ENCODE measurements at regions not wholly inside any gene's neighbourhood (a gene's known extent, or its start where the extent isn't known, plus 50 kb on each side); places are given as distances from the start of the nearest gene placed in this dataset.

- FAIRE-seq = no peak
- POLR2A ChIA-PET = no interaction called here
- DNase-seq (ENCODE audit: low read depth, low spot score) = no peak
- TF ChIP-seq MAX (IDR thresholded peaks at IDR 0.05; ENCODE audit: insufficient read depth, insufficient read length) = no peak
- TF ChIP-seq GATA2 (IDR thresholded peaks at IDR 0.05; ENCODE audit: insufficient read depth, insufficient read length, low read depth, low read length) = no peak
- no peak for TF ChIP-seq MYC (IDR thresholded peaks at IDR 0.05; ENCODE audit: low read depth, low read length)
- TF ChIP-seq, protein P1, sequence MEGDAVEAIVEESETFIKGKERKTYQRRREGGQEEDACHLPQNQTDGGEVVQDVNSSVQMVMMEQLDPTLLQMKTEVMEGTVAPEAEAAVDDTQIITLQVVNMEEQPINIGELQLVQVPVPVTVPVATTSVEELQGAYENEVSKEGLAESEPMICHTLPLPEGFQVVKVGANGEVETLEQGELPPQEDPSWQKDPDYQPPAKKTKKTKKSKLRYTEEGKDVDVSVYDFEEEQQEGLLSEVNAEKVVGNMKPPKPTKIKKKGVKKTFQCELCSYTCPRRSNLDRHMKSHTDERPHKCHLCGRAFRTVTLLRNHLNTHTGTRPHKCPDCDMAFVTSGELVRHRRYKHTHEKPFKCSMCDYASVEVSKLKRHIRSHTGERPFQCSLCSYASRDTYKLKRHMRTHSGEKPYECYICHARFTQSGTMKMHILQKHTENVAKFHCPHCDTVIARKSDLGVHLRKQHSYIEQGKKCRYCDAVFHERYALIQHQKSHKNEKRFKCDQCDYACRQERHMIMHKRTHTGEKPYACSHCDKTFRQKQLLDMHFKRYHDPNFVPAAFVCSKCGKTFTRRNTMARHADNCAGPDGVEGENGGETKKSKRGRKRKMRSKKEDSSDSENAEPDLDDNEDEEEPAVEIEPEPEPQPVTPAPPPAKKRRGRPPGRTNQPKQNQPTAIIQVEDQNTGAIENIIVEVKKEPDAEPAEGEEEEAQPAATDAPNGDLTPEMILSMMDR (IDR thresholded peaks at IDR 0.05; ENCODE audit: extremely low read depth in 1 of 2, insufficient read depth in 1 of 2, low read depth in 1 of 2, low read length in 2 of 2) = no peak
- TF ChIP-seq FOS (IDR thresholded peaks at IDR 0.05; ENCODE audit: borderline replicate concordance, insufficient read depth, low read length) = no peak
- no peak for TF ChIP-seq POLR2A (IDR thresholded peaks at IDR 0.05; ENCODE audit: low read depth, low read length)
- no peak for TF ChIP-seq JUN (IDR thresholded peaks at IDR 0.05; ENCODE audit: borderline replicate concordance, insufficient read depth, insufficient read length, low read depth)
- TF ChIP-seq EZH2 (IDR thresholded peaks at IDR 0.05; ENCODE audit: borderline replicate concordance, low read depth, low read length, severe bottlenecking) = no peak
- TF ChIP-seq POLR2AphosphoS5 (IDR thresholded peaks at IDR 0.05; ENCODE audit: insufficient read depth, low read depth, low read length) = no peak
- no peak overlapping the region for H2AFZ ChIP-seq (ENCODE audit: low read depth, low read length)
- no peak overlapping the region for H3K27ac ChIP-seq (ENCODE audit: insufficient read depth, low read depth, low read length)
- H4K20me1 ChIP-seq (replicated peaks; ENCODE audit: control insufficient read depth, extremely low read depth, insufficient read depth, low read length) = no peaks in the 10 kb centered on the region
- no peaks in the 10 kb centered on the region for H3K9me1 ChIP-seq (replicated peaks; ENCODE audit: control insufficient read depth, extremely low read depth, insufficient read depth, low read length)
- no peaks in the 10 kb centered on the region for H3K4me1 ChIP-seq (ENCODE audit: control insufficient read depth, extremely low read depth, insufficient read depth, low read length)
- no peak overlapping the region for H3K4me2 ChIP-seq (ENCODE audit: insufficient read depth, low read length)
- intact Hi-C loops (cut with micrococcal nuclease) = no loop called here
- no peaks in the 10 kb centered on the region for H3K79me2 ChIP-seq (ENCODE audit: control insufficient read depth, insufficient read depth, low read length)
- no peak overlapping the region for H3K9ac ChIP-seq (replicated peaks; ENCODE audit: extremely low read depth, insufficient read depth, low read length)
- no peaks in the 10 kb centered on the region for H3K36me3 ChIP-seq (ENCODE audit: control insufficient read depth in 2 of 2, extremely low read depth in 1 of 2, insufficient read depth in 2 of 2, low read length in 2 of 2)
- H3K4me3 ChIP-seq (replicated peaks in 1 of 3; ENCODE audit: insufficient read depth in 1 of 3, low read depth in 1 of 3, low read length in 3 of 3) = no peak overlapping the region
- H3K9me3 ChIP-seq (replicated peaks; ENCODE audit: control insufficient read depth, insufficient read depth, low read length) = peaks cover 2% of the 10 kb centered on the region
- CTCF ChIA-PET = no interaction called here
- dilution Hi-C loops (cut with MboI; ENCODE audit: extremely low pct_ligation_motif_present, low sequenced_read_pairs) = no loop called here
- no TSS peak for BruUV-seq (replicated peaks)
- H3K27me3 ChIP-seq (ENCODE audit: control insufficient read depth in 2 of 2, insufficient read depth in 2 of 2, low read length in 2 of 2) = no peaks in the 10 kb centered on the region
Observed at GRCh38 chr11:71201936-71202597, 50.3 kb downstream of the SHANK2 start.

Data from endothelial cell of umbilical vein (primary cell).